Naive thymus-derived CD4-positive, alpha-beta T cell (primary cell): ENCODE measurements at regions not wholly inside any gene's neighbourhood (a gene's known extent, or its start where the extent isn't known, plus 50 kb on each side); places are given as distances from the start of the nearest gene placed in this dataset.

Source experiments
- ATAC-seq: fragments of 150-1000 bp; cut with Tn5 transposase; 2 replicates; pipeline ENCODE4 v1.10.0; 2021; ENCODE audit warnings: mild to moderate bottlenecking, moderate library complexity
- CTCF ChIA-PET: fragments of 350-600 bp; sonication (Branson Sonifier 250); formaldehyde crosslinking; loops from one replicate; lab custom pipeline; 2021; ENCODE audit warnings: antibody characterized with exemption; lab: Charles Lee
- POLR2A ChIA-PET: fragments of 350-600 bp; sonication (Branson Sonifier 250); formaldehyde crosslinking; loops from one replicate; lab custom pipeline; 2021; ENCODE audit warnings: antibody characterized with exemption, inconsistent platforms; lab: Charles Lee
- DNase-seq, 9 donors: peaks; one replicate each; pipeline versions ENCODE4 v3.0.0 to v3.0.0-alpha.2; 2020 to 2022; ENCODE audit warnings: mixed read lengths in 1 of 9
- H3K27ac ChIP-seq: one replicate; pipeline ENCODE4 v1.7.0; 2013; ENCODE audit warnings: mild to moderate bottlenecking, low read depth, low read length, moderate library complexity
- H3K27me3 ChIP-seq, 2 donors: one replicate each; pipeline ENCODE4 v1.7.0; 2013; ENCODE audit warnings: low read length in 2 of 2, mild to moderate bottlenecking in 2 of 2, moderate library complexity in 2 of 2; ENCODE audit not compliant: control insufficient read depth in 2 of 2, insufficient read depth in 2 of 2
- H3K36me3 ChIP-seq, 3 experiments: 1 replicate in 2 of 3; 2 replicates in 1 of 3; pipeline ENCODE4 v1.7.0; 2013; ENCODE audit warnings: low read length in 3 of 3, mild to moderate bottlenecking in 3 of 3, moderate library complexity in 1 of 3; ENCODE audit not compliant: insufficient read depth in 3 of 3, control insufficient read depth in 2 of 3
- H3K4me1 ChIP-seq, 2 donors: one replicate each; pipeline ENCODE4 v1.7.0; 2013; ENCODE audit warnings: low read length in 2 of 2, mild to moderate bottlenecking in 2 of 2, moderate library complexity in 1 of 2; ENCODE audit not compliant: control insufficient read depth in 2 of 2, insufficient read depth in 2 of 2
- H3K4me3 ChIP-seq: 2 replicates; pipeline ENCODE4 v1.7.0; 2013; ENCODE audit warnings: mild to moderate bottlenecking, low read length
- H3K9me3 ChIP-seq, 3 experiments: 1 replicate in 2 of 3; 2 replicates in 1 of 3; pipeline ENCODE4 v1.7.0; 2013; ENCODE audit warnings: low read length in 3 of 3; ENCODE audit not compliant: control insufficient read depth in 2 of 3
- H3K27ac Mint-ChIP-seq, 9 donors: one replicate each; pipeline ENCODE4 v1.8.0; 2020 to 2022; ENCODE audit warnings: mixed read lengths in 9 of 9, mild to moderate bottlenecking in 8 of 9, moderate library complexity in 5 of 9, inconsistent platforms in 2 of 9
- H3K27me3 Mint-ChIP-seq, 5 donors: one replicate each; pipeline ENCODE4 v1.8.0; 2021 to 2022; ENCODE audit warnings: mixed read lengths in 5 of 5, mild to moderate bottlenecking in 1 of 5
- H3K36me3 Mint-ChIP-seq, 5 donors: one replicate each; pipeline ENCODE4 v1.8.0; 2020 to 2022; ENCODE audit warnings: mixed read lengths in 5 of 5, mild to moderate bottlenecking in 3 of 5, inconsistent platforms in 1 of 5
- H3K4me1 Mint-ChIP-seq, 7 donors: one replicate each; pipeline ENCODE4 v1.8.0; 2020 to 2022; ENCODE audit warnings: mixed read lengths in 7 of 7, mild to moderate bottlenecking in 3 of 7, inconsistent platforms in 1 of 7
- H3K4me3 Mint-ChIP-seq, 10 donors: one replicate each; pipeline ENCODE4 v1.8.0; 2020 to 2022; ENCODE audit warnings: mild to moderate bottlenecking in 10 of 10, mixed read lengths in 10 of 10, moderate library complexity in 6 of 10, inconsistent platforms in 2 of 10
- H3K9me3 Mint-ChIP-seq, 11 donors: one replicate each; pipeline ENCODE4 v1.8.0; 2020 to 2022; ENCODE audit warnings: mixed read lengths in 11 of 11, mild to moderate bottlenecking in 4 of 11, inconsistent platforms in 1 of 11, moderate library complexity in 1 of 11
- intact Hi-C, 2 donors: fragments of 100-400 bp; cut with micrococcal nuclease; formaldehyde crosslinking; loops; one replicate each; pipeline ENCODE4 v1.15.1; 2023

- no peaks in the 10 kb centered on the region for H3K4me1 Mint-ChIP-seq
- DNase-seq (no peak), ATAC-seq (no peak)
- H3K4me3 Mint-ChIP-seq: no peak overlapping the region
- CTCF ChIA-PET: no interaction called here
- peaks cover 0 to 4% (median 0%) of the 10 kb centered on the region in 5 donors for H3K36me3 Mint-ChIP-seq
- Histone ChIP-seq H3K27me3 (no peaks in the 10 kb centered on the region), H3K4me3 (no peak overlapping the region), H3K4me1 (no peaks in the 10 kb centered on the region), H3K27ac (no peak overlapping the region), H3K36me3 (no peaks in the 10 kb centered on the region), H3K9me3 (no peaks in the 10 kb centered on the region)
- no peak overlapping the region for H3K27ac Mint-ChIP-seq
- no peaks in the 10 kb centered on the region for H3K27me3 Mint-ChIP-seq
- peaks cover 0 to 10% (median 2%) of the 10 kb centered on the region in 11 donors for H3K9me3 Mint-ChIP-seq
- intact Hi-C loops: no loop called here
- POLR2A ChIA-PET: no interaction called here
Observed at GRCh38 chr12:85720308-85721033, 115.7 kb downstream of the RASSF9 start.

GRCh38 chr12:85725991-85726390, 110.2 kb downstream of the RASSF9 start:
- Mint-ChIP-seq H3K9me3 (peaks cover 0 to 14% (median 0%) of the 10 kb centered on the region in 11 donors), H3K36me3 (no peaks in the 10 kb centered on the region), H3K4me1 (no peaks in the 10 kb centered on the region), H3K4me3 (no peak overlapping the region), H3K27me3 (no peaks in the 10 kb centered on the region), H3K27ac (no peak overlapping the region)
- H3K36me3 ChIP-seq: no peaks in the 10 kb centered on the region
- no peak overlapping the region for H3K27ac ChIP-seq
- H3K4me3 ChIP-seq: no peak overlapping the region
- no peak for ATAC-seq
- no peaks in the 10 kb centered on the region for H3K9me3 ChIP-seq
- ChIA-PET CTCF (no interaction called here), POLR2A (no interaction called here)
- no peak for DNase-seq
- H3K27me3 ChIP-seq: no peaks in the 10 kb centered on the region
- intact Hi-C loops: no loop called here
- H3K4me1 ChIP-seq: no peaks in the 10 kb centered on the region

GRCh38 chr12:85733221-85733840, 102.9 kb downstream of the RASSF9 start:
- intact Hi-C loops: no loop called here
- no peak overlapping the region for H3K4me3 Mint-ChIP-seq
- no peaks in the 10 kb centered on the region for H3K9me3 ChIP-seq
- H3K4me1 ChIP-seq: no peaks in the 10 kb centered on the region
- no peak overlapping the region for H3K27ac Mint-ChIP-seq
- ATAC-seq (no peak), DNase-seq (no peak)
- ChIA-PET CTCF (no interaction called here), POLR2A (no interaction called here)
- no peak overlapping the region for H3K4me3 ChIP-seq
- H3K27me3 Mint-ChIP-seq: no peaks in the 10 kb centered on the region
- no peak overlapping the region for H3K27ac ChIP-seq
- H3K36me3 ChIP-seq: no peaks in the 10 kb centered on the region
- H3K4me1 Mint-ChIP-seq: no peaks in the 10 kb centered on the region
- H3K9me3 Mint-ChIP-seq: peaks cover 0 to 12% (median 0%) of the 10 kb centered on the region in 11 donors
- no peaks in the 10 kb centered on the region for H3K36me3 Mint-ChIP-seq
- H3K27me3 ChIP-seq: no peaks in the 10 kb centered on the region

GRCh38 chr12:85733984-85734383, 102.2 kb downstream of the RASSF9 start:
- no peak overlapping the region for H3K4me3 Mint-ChIP-seq
- ATAC-seq: no peak
- no peaks in the 10 kb centered on the region for H3K4me1 Mint-ChIP-seq
- ChIA-PET POLR2A (no interaction called here), CTCF (no interaction called here)
- Histone ChIP-seq H3K27ac (no peak overlapping the region), H3K4me1 (no peaks in the 10 kb centered on the region), H3K9me3 (no peaks in the 10 kb centered on the region), H3K36me3 (no peaks in the 10 kb centered on the region), H3K4me3 (no peak overlapping the region), H3K27me3 (no peaks in the 10 kb centered on the region)
- intact Hi-C loops: no loop called here
- no peaks in the 10 kb centered on the region for H3K27me3 Mint-ChIP-seq
- H3K27ac Mint-ChIP-seq: no peak overlapping the region
- no peak for DNase-seq
- H3K36me3 Mint-ChIP-seq: no peaks in the 10 kb centered on the region
- peaks cover 0 to 9% (median 0%) of the 10 kb centered on the region in 11 donors for H3K9me3 Mint-ChIP-seq

- no peak overlapping the region for H3K27ac Mint-ChIP-seq
- no peaks in the 10 kb centered on the region for H3K36me3 Mint-ChIP-seq
- Histone ChIP-seq H3K27ac (no peak overlapping the region), H3K4me3 (no peak overlapping the region), H3K27me3 (no peaks in the 10 kb centered on the region), H3K9me3 (no peaks in the 10 kb centered on the region), H3K36me3 (no peaks in the 10 kb centered on the region), H3K4me1 (no peaks in the 10 kb centered on the region)
- intact Hi-C loops: no loop called here
- DNase-seq (no peak), ATAC-seq (no peak)
- H3K9me3 Mint-ChIP-seq: peaks cover 0 to 5% (median 0%) of the 10 kb centered on the region in 11 donors
- no peak overlapping the region for H3K4me3 Mint-ChIP-seq
- ChIA-PET POLR2A (no interaction called here), CTCF (no interaction called here)
- no peaks in the 10 kb centered on the region for H3K27me3 Mint-ChIP-seq
- H3K4me1 Mint-ChIP-seq: no peaks in the 10 kb centered on the region
Observed at GRCh38 chr12:85740186-85740585, 96.0 kb downstream of the RASSF9 start.

GRCh38 chr12:85741046-85741445, 95.2 kb downstream of the RASSF9 start:
- Mint-ChIP-seq H3K27ac (no peak overlapping the region), H3K9me3 (peaks cover 0 to 5% (median 0%) of the 10 kb centered on the region in 11 donors), H3K4me3 (no peak overlapping the region), H3K27me3 (no peaks in the 10 kb centered on the region), H3K4me1 (no peaks in the 10 kb centered on the region), H3K36me3 (no peaks in the 10 kb centered on the region)
- no peaks in the 10 kb centered on the region for H3K9me3 ChIP-seq
- no peaks in the 10 kb centered on the region for H3K36me3 ChIP-seq
- no peak overlapping the region for H3K4me3 ChIP-seq
- intact Hi-C loops: no loop called here
- ATAC-seq: no peak
- no peaks in the 10 kb centered on the region for H3K4me1 ChIP-seq
- H3K27ac ChIP-seq: no peak overlapping the region
- H3K27me3 ChIP-seq: no peaks in the 10 kb centered on the region
- POLR2A ChIA-PET: no interaction called here
- DNase-seq: no peak
- CTCF ChIA-PET: no interaction called here

- peaks cover 0 to 5% (median 0%) of the 10 kb centered on the region in 11 donors for H3K9me3 Mint-ChIP-seq
- H3K4me3 Mint-ChIP-seq: no peak overlapping the region
- intact Hi-C loops: no loop called here
- H3K4me1 Mint-ChIP-seq: peaks cover 0 to 2% (median 0%) of the 10 kb centered on the region in 7 donors
- Histone ChIP-seq H3K4me3 (no peak overlapping the region), H3K27ac (no peak overlapping the region), H3K27me3 (no peaks in the 10 kb centered on the region), H3K4me1 (no peaks in the 10 kb centered on the region), H3K36me3 (no peaks in the 10 kb centered on the region), H3K9me3 (no peaks in the 10 kb centered on the region)
- H3K36me3 Mint-ChIP-seq: no peaks in the 10 kb centered on the region
- ChIA-PET POLR2A (no interaction called here), CTCF (no interaction called here)
- ATAC-seq: no peak
- no peak overlapping the region for H3K27ac Mint-ChIP-seq
- DNase-seq: no peak
- H3K27me3 Mint-ChIP-seq: no peaks in the 10 kb centered on the region
Observed at GRCh38 chr12:85747941-85748495, 88.2 kb downstream of the RASSF9 start.
